GM23338 (cell line): ENCODE measurements at regions not wholly inside any gene's neighbourhood (a gene's known extent, or its start where the extent isn't known, plus 50 kb on each side); places are given as distances from the start of the nearest gene placed in this dataset.

Experiments
- ATAC-seq: fragments of 200-7000 bp; cut with Tn5 transposase; 3 replicates; pipeline ENCODE4 v1.9.1; 2020
- DNase-seq: peaks from one replicate; pipeline ENCODE4 v3.0.0-alpha.2; 2015; ENCODE audit warnings: low spot score
- H2AFZ ChIP-seq: fragments of 200-600 bp; sonication (generic); 2 replicates; pipeline ENCODE4 v1.8.0; 2016; ENCODE audit warnings: antibody characterized with exemption, mild to moderate bottlenecking, moderate library complexity
- H3F3A ChIP-seq: fragments of 200-600 bp; sonication (generic); replicated peaks from 2 replicates; pipeline ENCODE4 v1.8.0; 2017; ENCODE audit warnings: antibody characterized with exemption, mixed run types, low read depth
- H3K27ac ChIP-seq: fragments of 200-600 bp; sonication (generic); 2 replicates; pipeline ENCODE4 v1.6.1; 2016; ENCODE audit warnings: low read depth
- H3K27me3 ChIP-seq: fragments of 200-600 bp; sonication (generic); 2 replicates; pipeline ENCODE4 v1.8.0; 2016; ENCODE audit warnings: mild to moderate bottlenecking, mixed run types, moderate library complexity; ENCODE audit not compliant: insufficient read depth
- H3K36me3 ChIP-seq: fragments of 200-600 bp; sonication (generic); 2 replicates; pipeline ENCODE4 v1.8.0; 2016; ENCODE audit warnings: mild to moderate bottlenecking; ENCODE audit not compliant: insufficient read depth
- H3K4me1 ChIP-seq: fragments of 200-600 bp; sonication (generic); 2 replicates; pipeline ENCODE4 v1.8.0; 2016; ENCODE audit warnings: mild to moderate bottlenecking, moderate library complexity; ENCODE audit not compliant: insufficient read depth
- H3K4me2 ChIP-seq: fragments of 200-600 bp; sonication (generic); 2 replicates; pipeline ENCODE4 v1.7.1; 2017; ENCODE audit warnings: mixed run types
- H3K4me3 ChIP-seq: fragments of 200-600 bp; sonication (generic); 2 replicates; pipeline ENCODE4 v1.6.1; 2016; ENCODE audit warnings: mixed run types
- H3K79me2 ChIP-seq: fragments of 200-600 bp; sonication (generic); replicated peaks from 2 replicates; pipeline ENCODE4 v1.8.0; 2017; ENCODE audit warnings: mild to moderate bottlenecking; ENCODE audit not compliant: insufficient read depth
- H3K9me2 ChIP-seq: fragments of 200-600 bp; sonication (generic); 2 replicates; pipeline ENCODE4 v1.8.0; 2017; ENCODE audit not compliant: insufficient read depth
- H4K20me1 ChIP-seq: fragments of 200-600 bp; sonication (generic); replicated peaks from 2 replicates; pipeline ENCODE4 v1.8.0; 2017; ENCODE audit warnings: mild to moderate bottlenecking; ENCODE audit not compliant: insufficient read depth
- H3K27ac Mint-ChIP-seq: 2 replicates; pipeline ENCODE4 v1.8.0; 2020; ENCODE audit warnings: inconsistent platforms, mild to moderate bottlenecking, moderate library complexity, mixed read lengths
- H3K27me3 Mint-ChIP-seq: 3 replicates; pipeline ENCODE4 v1.8.0; 2022; ENCODE audit warnings: low read depth, mild to moderate bottlenecking, moderate library complexity, mixed read lengths, inconsistent platforms; ENCODE audit not compliant: insufficient read depth, poor library complexity
- H3K36me3 Mint-ChIP-seq: 3 replicates; pipeline ENCODE4 v1.8.0; 2021; ENCODE audit warnings: low read depth, mild to moderate bottlenecking, inconsistent platforms, moderate library complexity, mixed read lengths
- H3K4me1 Mint-ChIP-seq: 3 replicates; pipeline ENCODE4 v1.8.0; 2020; ENCODE audit warnings: mild to moderate bottlenecking, inconsistent platforms, mixed read lengths
- H3K4me3 Mint-ChIP-seq: 3 replicates; pipeline ENCODE4 v1.8.0; 2021; ENCODE audit warnings: moderate library complexity, mild to moderate bottlenecking, inconsistent platforms, mixed read lengths
- H3K9me3 Mint-ChIP-seq: 3 replicates; pipeline ENCODE4 v1.8.0; 2020; ENCODE audit warnings: moderate library complexity, mild to moderate bottlenecking, inconsistent platforms, mixed read lengths
- CREB1 ChIP-seq: fragments of 250-450 bp; sonication (Bioruptor Pico); IDR thresholded peaks from 2 replicates; pipeline ENCODE4 v1.5.0; 2020; ENCODE audit warnings: low read depth, mild to moderate bottlenecking, moderate library complexity
- EZH2 ChIP-seq: fragments of 200-600 bp; sonication (generic); IDR thresholded peaks from one replicate; pipeline ENCODE4 v1.8.0; 2017; ENCODE audit warnings: antibody characterized with exemption, mild to moderate bottlenecking, low read depth; ENCODE audit not compliant: unreplicated experiment
- EZH2phosphoT487 ChIP-seq: fragments of 200-600 bp; sonication (generic); IDR thresholded peaks from one replicate; pipeline ENCODE4 v1.8.1; 2018; ENCODE audit warnings: antibody characterized with exemption; ENCODE audit not compliant: unreplicated experiment
- JUNB ChIP-seq: IDR thresholded peaks from one replicate; pipeline ENCODE4 v1.6.1; 2016; ENCODE audit warnings: antibody characterized with exemption; ENCODE audit not compliant: unreplicated experiment
- NANOG ChIP-seq: IDR thresholded peaks from 2 replicates; pipeline ENCODE4 v1.6.1; 2016; ENCODE audit warnings: antibody characterized with exemption, borderline replicate concordance
- POLR2AphosphoS5 ChIP-seq: IDR thresholded peaks from 2 replicates; pipeline ENCODE4 v1.6.1; 2016; ENCODE audit warnings: antibody characterized with exemption, low read depth
- ZNF114 ChIP-seq: fragments of 250-450 bp; sonication (Bioruptor Pico); IDR thresholded peaks from 2 replicates; pipeline ENCODE4 v1.5.0; 2020; ENCODE audit warnings: mild to moderate bottlenecking, moderate library complexity
- ZNF331 ChIP-seq: fragments of 250-450 bp; sonication (Bioruptor Pico); IDR thresholded peaks from 2 replicates; pipeline ENCODE4 v1.5.0; 2020; ENCODE audit warnings: low read depth, mild to moderate bottlenecking, moderate library complexity
- TF ChIP-seq, protein P1 (sequence below): IDR thresholded peaks from 2 replicates; pipeline ENCODE4 v1.6.1; 2016; ENCODE audit warnings: antibody characterized with exemption
- TF ChIP-seq, protein P2 (sequence below): IDR thresholded peaks from one replicate; pipeline ENCODE4 v1.6.1; 2018; ENCODE audit warnings: antibody characterized with exemption; ENCODE audit not compliant: unreplicated experiment
- TF ChIP-seq, protein P3 (sequence below), 2 experiments: fragments of 200-600 bp in 1 of 2; sonication (generic) in 1 of 2; conservative IDR thresholded peaks; 2 replicates each; pipeline versions ENCODE4 v1.5.1 to v1.6.1; 2016 to 2017; ENCODE audit warnings: antibody characterized with exemption in 2 of 2, low read depth in 2 of 2, mild to moderate bottlenecking in 2 of 2, moderate library complexity in 1 of 2

DNA sequence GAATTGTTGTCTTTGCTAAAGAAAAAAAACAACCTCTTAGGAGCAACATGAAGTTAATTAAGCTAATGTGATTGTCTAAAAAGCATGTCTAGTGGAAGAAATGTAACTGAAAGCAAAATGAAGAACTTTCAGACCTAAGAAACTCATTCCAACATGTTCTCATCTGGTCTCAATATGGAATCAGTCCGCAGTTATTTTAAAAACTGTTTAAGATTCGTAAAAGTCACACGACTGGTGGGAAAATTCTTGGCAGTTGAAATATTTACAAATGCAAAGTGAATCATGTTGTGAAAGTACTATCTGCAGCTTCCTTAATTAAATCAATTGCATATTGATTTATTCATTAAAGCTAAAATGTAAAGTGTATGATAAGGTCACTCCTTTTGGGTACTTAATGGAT is 117.8 kb upstream of the DIAPH2 start:
- no peak for TF ChIP-seq ZNF114 (CRISPR knock-in tag)
- no peak for TF ChIP-seq EZH2phosphoT487
- TF ChIP-seq POLR2AphosphoS5: no peak
- no peak for TF ChIP-seq CREB1 (CRISPR knock-in tag)
- TF ChIP-seq, protein P1, sequence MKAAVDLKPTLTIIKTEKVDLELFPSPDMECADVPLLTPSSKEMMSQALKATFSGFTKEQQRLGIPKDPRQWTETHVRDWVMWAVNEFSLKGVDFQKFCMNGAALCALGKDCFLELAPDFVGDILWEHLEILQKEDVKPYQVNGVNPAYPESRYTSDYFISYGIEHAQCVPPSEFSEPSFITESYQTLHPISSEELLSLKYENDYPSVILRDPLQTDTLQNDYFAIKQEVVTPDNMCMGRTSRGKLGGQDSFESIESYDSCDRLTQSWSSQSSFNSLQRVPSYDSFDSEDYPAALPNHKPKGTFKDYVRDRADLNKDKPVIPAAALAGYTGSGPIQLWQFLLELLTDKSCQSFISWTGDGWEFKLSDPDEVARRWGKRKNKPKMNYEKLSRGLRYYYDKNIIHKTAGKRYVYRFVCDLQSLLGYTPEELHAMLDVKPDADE: no peak
- TF ChIP-seq JUNB: no peak
- TF ChIP-seq, protein P2, sequence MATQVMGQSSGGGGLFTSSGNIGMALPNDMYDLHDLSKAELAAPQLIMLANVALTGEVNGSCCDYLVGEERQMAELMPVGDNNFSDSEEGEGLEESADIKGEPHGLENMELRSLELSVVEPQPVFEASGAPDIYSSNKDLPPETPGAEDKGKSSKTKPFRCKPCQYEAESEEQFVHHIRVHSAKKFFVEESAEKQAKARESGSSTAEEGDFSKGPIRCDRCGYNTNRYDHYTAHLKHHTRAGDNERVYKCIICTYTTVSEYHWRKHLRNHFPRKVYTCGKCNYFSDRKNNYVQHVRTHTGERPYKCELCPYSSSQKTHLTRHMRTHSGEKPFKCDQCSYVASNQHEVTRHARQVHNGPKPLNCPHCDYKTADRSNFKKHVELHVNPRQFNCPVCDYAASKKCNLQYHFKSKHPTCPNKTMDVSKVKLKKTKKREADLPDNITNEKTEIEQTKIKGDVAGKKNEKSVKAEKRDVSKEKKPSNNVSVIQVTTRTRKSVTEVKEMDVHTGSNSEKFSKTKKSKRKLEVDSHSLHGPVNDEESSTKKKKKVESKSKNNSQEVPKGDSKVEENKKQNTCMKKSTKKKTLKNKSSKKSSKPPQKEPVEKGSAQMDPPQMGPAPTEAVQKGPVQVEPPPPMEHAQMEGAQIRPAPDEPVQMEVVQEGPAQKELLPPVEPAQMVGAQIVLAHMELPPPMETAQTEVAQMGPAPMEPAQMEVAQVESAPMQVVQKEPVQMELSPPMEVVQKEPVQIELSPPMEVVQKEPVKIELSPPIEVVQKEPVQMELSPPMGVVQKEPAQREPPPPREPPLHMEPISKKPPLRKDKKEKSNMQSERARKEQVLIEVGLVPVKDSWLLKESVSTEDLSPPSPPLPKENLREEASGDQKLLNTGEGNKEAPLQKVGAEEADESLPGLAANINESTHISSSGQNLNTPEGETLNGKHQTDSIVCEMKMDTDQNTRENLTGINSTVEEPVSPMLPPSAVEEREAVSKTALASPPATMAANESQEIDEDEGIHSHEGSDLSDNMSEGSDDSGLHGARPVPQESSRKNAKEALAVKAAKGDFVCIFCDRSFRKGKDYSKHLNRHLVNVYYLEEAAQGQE: no peak
- no peak for TF ChIP-seq NANOG
- TF ChIP-seq, protein P3, sequence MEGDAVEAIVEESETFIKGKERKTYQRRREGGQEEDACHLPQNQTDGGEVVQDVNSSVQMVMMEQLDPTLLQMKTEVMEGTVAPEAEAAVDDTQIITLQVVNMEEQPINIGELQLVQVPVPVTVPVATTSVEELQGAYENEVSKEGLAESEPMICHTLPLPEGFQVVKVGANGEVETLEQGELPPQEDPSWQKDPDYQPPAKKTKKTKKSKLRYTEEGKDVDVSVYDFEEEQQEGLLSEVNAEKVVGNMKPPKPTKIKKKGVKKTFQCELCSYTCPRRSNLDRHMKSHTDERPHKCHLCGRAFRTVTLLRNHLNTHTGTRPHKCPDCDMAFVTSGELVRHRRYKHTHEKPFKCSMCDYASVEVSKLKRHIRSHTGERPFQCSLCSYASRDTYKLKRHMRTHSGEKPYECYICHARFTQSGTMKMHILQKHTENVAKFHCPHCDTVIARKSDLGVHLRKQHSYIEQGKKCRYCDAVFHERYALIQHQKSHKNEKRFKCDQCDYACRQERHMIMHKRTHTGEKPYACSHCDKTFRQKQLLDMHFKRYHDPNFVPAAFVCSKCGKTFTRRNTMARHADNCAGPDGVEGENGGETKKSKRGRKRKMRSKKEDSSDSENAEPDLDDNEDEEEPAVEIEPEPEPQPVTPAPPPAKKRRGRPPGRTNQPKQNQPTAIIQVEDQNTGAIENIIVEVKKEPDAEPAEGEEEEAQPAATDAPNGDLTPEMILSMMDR (conservative IDR thresholded peaks at IDR 0.05; ENCODE audit: low read depth in 2 of 2): no peak
- no peak for TF ChIP-seq EZH2
- no peak overlapping the region for H3K27ac Mint-ChIP-seq
- H3K36me3 ChIP-seq: no peaks in the 10 kb centered on the region
- H3K27me3 ChIP-seq: no peaks in the 10 kb centered on the region
- DNase-seq (no peak), ATAC-seq (no peak)
- no peak overlapping the region for H3K4me3 ChIP-seq
- no peak overlapping the region for H2AFZ ChIP-seq
- no peaks in the 10 kb centered on the region for H4K20me1 ChIP-seq
- peaks cover 3% of the 10 kb centered on the region for H3K27me3 Mint-ChIP-seq
- no peaks in the 10 kb centered on the region for H3K9me2 ChIP-seq
- H3K79me2 ChIP-seq: no peaks in the 10 kb centered on the region
- H3K4me2 ChIP-seq: no peak overlapping the region
- no peak overlapping the region for H3K4me3 Mint-ChIP-seq
- no peak overlapping the region for H3K27ac ChIP-seq
- H3K4me1 Mint-ChIP-seq: no peaks in the 10 kb centered on the region
- H3K4me1 ChIP-seq: no peaks in the 10 kb centered on the region
- peaks cover 3% of the 10 kb centered on the region; the same call in 2 of the 3 replicates for H3K9me3 Mint-ChIP-seq
- no peaks in the 10 kb centered on the region for H3F3A ChIP-seq
- no peaks in the 10 kb centered on the region for H3K36me3 Mint-ChIP-seq

DNA sequence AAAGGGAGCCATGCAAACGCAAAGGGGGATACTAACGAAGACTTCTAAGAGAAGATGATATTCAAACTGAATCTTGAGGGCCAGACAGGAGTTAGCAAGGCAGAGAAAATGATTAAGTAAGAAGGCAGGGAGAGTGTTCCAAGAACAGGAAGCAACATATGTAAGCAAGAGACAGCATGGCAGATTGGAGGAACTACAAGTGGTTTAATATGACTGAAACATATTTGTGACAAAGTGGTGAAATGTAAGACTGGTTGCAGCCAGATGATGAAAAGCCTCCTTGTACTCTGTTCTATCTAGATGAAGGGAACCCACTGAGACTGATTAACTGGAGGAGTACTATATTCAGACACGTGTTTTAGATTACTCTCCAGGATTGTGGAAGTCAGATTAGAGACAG is 116.6 kb upstream of the DIAPH2 start:
- Histone ChIP-seq H3K4me2 (no peak overlapping the region), H3K4me1 (no peaks in the 10 kb centered on the region), H4K20me1 (no peaks in the 10 kb centered on the region), H3F3A (no peaks in the 10 kb centered on the region), H3K27me3 (no peaks in the 10 kb centered on the region), H2AFZ (no peak overlapping the region), H3K27ac (no peak overlapping the region), H3K9me2 (no peaks in the 10 kb centered on the region), H3K36me3 (no peaks in the 10 kb centered on the region), H3K4me3 (no peak overlapping the region), H3K79me2 (no peaks in the 10 kb centered on the region)
- H3K27ac Mint-ChIP-seq: no peak overlapping the region
- DNase-seq (no peak), ATAC-seq (no peak)
- no peak overlapping the region for H3K4me3 Mint-ChIP-seq
- H3K9me3 Mint-ChIP-seq: peaks cover 3% of the 10 kb centered on the region; the same call in 2 of the 3 replicates
- peaks cover 3% of the 10 kb centered on the region for H3K27me3 Mint-ChIP-seq
- no peaks in the 10 kb centered on the region for H3K36me3 Mint-ChIP-seq
- no peaks in the 10 kb centered on the region for H3K4me1 Mint-ChIP-seq
- TF ChIP-seq NANOG (no peak), ZNF331 (no peak), POLR2AphosphoS5 (no peak), EZH2phosphoT487 (no peak)
- TF ChIP-seq, protein P1: no peak
- TF ChIP-seq, protein P2: no peak
